DMS53 treated with DMSO at 0.1 percent for 48 hours (cell line): ENCODE measurements at regions not wholly inside any gene's neighbourhood (a gene's known extent, or its start where the extent isn't known, plus 50 kb on each side); places are given as distances from the start of the nearest gene placed in this dataset.
A peak's percentile ranks its signal among the peaks of the same experiment; 100 is the strongest.
"Not testable (repeated sequence)": the region's sequence is repeated elsewhere in the genome, so short reads cannot be mapped to it uniquely, and the experiment has no call there.

Source experiments
- DNase-seq: peaks from one replicate; lab custom pipeline; 2025; ENCODE audit not compliant: unreplicated experiment; lab: John Stamatoyannopoulos, UW

DNA sequence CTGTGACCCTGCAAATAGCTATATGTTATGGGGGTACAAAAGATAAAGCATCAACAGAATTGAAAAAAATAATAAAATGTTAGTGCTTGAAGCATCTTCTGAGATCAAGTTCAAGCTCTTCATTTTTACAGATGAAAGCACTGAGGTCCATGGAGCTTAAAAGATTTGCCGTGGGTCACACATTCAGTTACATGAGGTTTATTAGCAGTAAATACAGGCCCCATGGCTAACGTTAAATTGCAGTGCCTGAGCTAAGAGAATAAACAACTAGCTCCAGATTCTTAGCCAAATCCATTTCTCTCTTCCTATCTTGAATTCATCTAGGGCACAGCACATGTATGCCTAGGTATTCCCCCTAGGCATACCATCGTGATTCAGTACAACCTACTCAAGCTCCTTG lies 2052.7 kb upstream of the C9orf72 start:
- no peak for DNase-seq

DNA sequence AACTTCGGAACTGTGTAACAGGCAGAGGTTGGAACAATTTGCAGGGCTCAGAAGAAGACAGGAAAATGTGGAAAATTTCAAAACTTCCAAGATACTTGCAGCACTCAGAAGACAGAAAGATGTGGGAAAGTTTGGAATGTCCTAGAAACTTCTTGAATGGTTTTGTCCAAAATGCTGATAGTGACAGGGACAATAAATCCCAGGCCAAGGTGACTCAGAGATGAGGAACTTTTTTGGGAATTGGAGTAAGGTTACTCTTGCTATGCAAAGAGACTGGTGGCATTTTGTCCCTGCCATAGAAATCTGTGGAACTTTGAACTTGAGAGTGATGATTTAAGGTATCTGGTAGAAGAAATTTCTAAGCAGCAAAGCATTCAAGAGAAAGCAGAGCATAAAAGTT lies 2055.6 kb upstream of the C9orf72 start:
- not testable (repeated sequence) for DNase-seq

DNA sequence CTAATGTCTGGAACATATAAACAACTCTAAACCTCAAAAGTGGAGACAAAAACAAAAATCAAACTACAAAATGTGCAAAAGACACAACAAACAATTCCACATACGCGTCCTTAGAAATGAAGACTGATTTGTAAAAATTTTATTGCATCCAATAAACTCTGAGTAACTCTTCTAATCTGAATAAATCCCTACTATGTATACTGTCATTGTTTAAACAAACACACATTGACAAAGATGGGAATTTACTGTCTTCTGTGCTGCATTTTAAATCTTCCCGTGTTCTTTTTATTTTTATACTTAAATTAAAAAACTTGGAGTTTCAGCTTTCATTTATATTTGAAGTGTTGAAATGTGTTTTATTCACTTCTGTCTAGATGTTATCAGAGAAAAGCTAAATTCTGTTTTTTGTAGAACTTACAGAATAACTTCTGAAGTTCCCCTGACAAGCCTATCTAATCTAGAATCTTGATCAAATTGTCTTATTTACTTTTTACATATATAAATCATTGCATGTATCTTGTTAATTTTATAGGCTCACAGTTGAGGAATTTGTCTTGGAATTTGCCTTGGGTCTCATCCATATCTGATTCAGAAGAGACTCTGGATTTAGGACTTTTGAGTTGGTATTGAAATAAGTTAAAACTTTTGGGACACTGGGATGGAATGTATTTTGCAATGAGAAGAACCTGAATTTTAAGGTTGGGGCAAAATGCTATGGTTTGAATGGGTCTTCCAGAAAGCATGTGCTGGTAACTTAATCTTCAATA lies 2064.4 kb upstream of the C9orf72 start:
- no peak for DNase-seq

DNA sequence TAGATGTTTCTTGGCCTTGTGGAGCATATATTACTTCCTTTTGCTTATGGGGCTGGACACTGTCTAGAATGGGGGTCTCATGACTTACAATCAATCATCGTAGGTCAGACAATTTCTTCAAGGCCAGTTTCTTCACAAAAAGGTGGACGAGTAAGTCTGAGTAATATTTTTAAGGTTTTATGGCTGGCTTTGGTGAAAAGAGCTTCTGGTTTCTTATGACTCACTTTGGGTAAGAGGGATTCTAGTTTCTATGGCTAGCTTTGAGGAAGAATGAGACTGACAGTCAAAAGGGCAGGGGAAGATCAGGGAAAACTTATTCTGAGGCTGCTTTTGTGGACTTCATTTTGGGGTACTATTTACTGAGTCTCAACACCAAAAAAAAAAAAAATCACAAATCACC lies 2067.2 kb upstream of the C9orf72 start:
- no peak for DNase-seq

DNA sequence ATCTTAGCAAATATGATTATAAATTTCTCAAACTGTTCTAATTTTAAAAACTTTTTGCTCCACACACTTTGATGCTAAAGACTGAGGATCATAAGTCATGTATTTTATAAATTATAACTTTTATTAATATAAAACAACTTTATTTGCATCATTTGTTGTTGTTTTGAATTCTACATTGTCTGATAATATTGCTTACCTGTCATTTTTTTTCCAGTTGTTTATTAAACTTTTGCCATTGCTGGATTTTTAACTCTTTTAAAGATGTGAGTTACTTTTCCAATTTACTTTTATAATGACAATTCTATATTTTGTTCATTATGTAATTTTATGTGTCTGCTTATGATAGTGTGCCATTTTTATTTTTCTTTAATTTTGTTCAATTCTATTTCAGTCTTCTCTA lies 2071.2 kb upstream of the C9orf72 start:
- DNase-seq = no peak

DNA sequence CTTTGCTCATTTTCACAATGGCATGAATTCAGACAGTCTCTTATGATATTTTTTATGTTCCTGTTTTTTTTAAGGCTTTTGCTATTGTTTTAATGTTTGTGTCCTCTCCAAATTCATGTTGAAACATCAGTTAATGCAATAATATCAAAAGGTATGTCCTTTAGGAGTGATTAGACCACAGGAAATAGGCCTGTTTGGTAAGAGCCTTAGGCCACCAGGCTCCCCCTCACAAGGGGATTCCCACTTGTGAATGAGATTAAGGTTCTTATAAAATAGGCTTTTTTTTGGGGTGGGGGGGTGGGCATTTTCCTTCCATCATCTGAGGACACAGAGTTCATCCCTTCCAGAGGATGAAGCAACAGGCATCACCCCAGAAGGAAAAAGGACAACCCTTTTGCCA lies 2074.2 kb upstream of the C9orf72 start:
- DNase-seq = no peak

DNA sequence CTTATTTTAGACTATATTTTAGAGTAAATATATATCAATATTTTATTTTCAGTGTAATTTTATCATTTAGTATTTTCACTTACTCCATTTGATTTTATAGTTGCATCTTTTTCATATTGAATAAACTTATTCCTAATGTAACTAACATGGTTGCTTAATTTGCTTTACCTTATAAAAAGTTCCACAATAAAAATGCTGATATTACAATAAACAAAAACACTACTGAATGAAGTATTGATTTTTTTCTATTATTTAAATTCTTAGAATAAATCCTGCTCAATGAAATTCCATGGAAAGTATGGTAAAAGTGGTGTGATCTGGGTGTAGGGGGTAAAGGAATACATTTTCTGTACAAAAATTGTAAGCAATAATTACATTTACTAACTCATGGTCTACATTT lies 2074.9 kb upstream of the C9orf72 start:
- DNase-seq = no peak

DNA sequence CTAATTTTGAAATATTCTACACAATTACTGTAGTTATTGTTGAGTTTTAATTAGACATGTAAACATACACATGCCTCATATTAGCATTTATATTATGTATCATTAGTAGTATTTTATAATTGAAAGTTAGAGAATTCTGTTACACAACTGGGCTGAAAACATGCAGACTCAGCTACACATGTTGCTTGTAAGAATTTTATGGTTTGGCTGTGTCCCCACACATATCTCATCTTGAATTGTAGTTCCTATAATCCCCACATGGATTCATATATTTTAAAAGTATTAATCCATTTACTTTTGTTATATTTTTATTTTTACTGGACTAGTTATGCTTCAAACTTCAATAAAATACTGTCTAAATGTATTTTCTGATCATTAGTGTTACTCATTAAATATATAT lies 2075.3 kb upstream of the C9orf72 start:
- DNase-seq = no peak

DNA sequence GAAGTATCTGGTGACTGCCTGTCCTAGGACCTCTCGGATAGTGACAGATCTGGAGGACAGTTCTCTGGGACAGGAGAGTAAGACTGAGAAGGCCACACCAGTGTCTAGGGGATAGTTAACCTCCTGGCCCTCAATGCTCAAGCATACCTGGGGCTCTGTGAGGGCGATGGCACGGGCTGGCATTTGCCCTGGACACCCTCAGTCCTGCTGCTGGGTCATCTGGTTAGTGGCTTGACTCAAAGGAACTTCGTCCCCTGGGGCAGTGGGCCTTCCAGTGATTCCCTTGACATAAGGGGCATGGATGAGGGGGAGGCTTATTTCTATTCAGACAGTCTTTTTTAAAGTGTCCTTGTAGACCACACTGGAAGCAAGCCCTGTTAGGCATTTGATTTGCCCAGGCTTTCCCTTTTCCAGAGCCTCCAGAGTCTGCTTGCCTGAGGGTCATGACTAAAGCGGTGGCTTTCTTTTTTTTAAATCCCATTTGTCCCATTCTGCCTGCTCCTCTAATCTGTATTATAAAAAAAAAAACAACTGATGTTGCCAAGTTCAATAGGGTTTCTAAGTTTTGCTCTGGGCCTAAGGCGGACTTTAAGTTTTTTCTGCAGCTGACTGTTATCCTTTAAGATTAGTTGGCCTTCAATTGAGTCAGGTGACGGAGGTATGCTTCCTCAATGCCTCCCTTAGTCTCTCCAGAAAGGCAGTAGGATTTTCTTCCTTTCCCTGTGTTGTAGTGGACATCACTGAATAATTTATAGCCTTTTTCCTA lies 2083.5 kb upstream of the C9orf72 start:
- DNase-seq = no peak

DNA sequence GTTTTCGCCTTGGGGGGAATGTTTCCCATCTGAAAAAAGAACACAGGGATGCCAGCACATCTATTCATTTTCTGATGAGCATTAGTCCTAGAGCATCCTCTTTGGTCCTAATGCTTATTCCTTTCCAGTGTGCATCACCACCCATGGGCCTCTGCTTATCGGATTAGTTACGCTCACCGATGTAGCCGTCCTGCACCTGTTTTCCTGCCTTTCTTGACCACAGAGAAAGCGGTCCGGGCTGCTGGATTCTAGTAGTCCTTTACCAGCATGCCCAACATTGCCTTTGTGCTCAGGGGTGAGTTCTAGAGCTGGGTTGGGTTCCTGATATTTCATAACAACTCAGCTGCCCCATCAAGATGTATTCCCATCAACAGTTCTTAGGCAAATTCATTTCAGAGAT lies 2084.5 kb upstream of the C9orf72 start:
- no peak for DNase-seq

DNA sequence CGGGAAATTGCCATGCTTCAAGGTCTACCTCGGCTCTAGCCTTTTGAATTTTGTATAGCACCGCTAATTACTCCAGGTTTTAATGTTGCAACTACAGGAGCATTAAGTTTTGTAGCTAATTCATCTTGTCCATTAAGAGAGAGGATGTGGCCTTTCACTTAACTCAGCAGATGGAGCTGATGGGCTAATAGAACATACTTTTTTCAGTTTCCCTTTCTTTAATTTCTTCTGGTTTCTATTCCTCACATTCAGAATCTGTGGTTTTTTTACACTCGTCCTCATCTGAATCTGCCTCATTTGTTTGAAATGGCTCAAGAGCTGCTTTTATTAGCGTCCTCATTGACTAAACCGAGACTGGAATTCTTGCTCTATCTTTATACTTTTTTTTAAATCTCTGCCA lies 2085.7 kb upstream of the C9orf72 start:
- DNase-seq = no peak

DNA sequence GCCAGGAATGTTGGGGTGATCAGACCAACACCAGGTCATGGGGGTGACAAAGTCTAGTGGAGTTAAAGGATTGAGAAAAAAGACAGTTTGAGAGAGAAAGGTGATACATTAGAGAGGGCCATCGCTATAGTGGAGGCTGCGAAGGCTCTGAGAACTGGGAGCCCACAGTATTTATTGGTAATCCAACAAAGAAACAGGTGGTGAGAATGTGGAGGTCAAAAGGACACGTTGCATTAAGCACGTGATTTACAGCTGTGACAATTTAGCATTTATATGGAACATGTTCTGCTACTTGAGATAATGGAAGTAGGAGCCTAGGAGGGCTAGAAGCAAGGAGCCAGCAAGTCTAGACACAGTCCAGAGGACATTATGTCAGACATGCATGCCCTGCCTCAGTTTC lies 2086.5 kb upstream of the C9orf72 start:
- no peak for DNase-seq

DNA sequence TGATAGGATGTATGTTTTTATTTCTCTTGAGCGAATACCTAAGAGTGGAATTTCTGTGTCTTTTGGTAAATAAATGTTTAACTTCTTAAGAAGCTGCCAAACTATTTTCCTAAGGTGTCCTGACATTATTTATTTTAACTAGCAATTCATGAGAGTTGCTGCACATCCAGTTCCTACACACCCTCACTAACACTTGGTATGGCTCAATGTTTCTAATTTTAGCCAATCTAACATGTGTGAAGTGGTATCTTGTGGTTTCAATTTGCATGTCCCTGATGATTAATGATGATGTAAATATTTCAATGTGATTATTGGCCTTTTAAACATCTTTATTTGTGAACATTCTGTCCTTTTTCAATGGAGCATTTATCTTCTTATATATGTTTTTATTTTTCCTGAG lies 2095.5 kb upstream of the C9orf72 start:
- DNase-seq = no peak

DNA sequence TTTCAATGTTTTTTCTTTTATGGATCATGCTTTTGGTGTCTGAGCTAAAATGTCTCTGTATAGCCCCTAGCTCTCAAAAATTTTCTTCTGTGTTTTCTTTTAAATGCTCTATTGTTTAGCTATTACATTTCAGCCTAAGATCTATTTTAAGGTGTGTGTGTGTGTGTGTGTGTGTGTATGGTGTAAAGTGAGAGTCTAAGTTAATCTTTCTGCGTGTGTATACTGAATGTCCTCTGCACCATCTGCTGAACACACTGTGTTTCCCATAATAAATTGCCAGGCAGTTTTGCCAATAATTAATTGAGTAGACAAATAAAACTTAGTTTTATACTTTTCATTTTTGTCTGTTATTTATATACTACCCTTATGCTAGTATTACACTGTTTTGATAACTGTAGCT lies 2096.3 kb upstream of the C9orf72 start:
- no peak for DNase-seq

DNA sequence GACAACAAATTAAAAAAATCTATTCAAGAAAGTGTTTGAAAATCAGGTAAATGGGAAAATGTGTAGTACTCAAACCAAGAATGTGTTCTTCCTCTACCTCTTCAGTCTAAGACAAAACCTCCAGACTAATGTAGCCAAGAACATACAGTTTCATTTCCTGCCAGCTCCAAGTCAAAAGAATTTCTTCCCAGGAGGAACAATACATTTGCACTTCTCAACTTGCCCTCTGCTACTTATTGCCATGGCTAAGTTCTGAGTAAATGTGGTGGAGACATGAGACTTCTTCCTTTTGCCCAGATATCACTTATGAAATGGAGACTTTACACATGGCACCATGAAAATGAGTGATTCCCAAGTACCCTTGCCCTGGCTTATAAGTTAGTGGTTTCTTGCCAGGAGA lies 2112.2 kb upstream of the C9orf72 start:
- no peak for DNase-seq

DNA sequence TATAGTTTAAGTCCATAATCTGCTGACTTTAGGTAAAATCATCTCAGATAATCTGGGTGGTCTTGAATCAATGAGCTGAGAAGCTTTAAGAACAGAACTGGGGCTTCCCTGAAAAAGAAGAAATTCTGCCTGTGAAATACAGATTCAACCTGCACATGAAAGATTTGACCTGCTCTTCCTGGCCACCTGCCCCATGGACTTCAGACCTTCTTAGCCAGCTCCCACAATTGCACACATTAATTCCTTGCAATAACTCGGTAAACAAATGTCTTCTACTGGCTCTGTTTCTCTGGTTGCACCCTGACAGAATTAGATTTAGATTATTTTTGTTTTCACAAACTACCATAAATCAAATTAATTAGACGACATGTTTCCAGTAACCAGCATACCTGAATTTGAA lies 2117.9 kb upstream of the C9orf72 start:
- DNase-seq = no peak

DNA sequence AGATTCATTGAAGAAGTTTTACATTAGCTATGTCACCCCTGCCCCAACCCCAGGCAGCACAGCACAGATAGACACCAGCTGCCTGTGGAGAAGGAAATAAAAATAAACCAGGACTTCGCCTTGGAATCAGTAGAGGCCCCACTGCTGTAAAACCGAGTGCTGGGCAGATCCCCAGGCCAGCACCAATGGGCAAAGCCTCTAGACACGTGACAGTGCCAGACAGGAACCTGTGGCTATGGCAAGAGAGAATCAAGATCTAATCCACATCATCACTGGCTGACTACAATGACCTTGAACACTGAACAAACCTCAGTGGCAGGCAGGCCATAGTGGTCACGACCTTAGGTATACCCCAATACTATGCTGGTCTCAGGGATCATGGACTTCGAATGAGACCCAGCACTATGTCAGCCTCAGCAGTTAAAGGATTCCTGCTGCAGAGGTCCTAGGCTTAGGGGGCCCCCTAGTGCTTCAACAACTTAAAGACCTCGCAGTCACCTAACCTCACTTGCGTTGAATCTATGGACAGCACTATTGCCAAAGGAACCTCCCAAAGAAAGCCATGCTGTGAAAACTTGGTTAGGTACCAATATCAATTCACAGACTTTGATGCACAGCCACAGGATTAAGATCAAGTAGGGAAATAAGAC lies 2118.6 kb upstream of the C9orf72 start:
- peak; percentile 21 for DNase-seq

DNA sequence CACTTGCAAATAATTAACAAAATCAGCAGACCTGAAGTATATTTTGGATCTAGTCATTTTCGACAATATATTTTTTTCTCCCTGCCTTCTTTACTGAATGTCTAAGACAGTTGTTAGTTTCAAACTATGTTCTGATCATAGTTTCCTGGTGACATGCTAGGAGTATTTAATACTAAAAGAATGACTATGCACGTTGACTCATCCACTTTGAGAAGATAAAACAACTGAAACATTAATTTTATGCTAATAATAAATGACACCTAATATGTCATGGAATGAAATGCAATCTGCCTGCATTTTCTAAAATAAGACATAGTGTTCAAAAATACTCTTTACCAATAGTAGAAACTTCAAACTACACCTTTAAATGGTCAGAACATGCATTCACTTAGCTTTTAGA lies 2123.7 kb upstream of the C9orf72 start:
- no peak for DNase-seq

DNA sequence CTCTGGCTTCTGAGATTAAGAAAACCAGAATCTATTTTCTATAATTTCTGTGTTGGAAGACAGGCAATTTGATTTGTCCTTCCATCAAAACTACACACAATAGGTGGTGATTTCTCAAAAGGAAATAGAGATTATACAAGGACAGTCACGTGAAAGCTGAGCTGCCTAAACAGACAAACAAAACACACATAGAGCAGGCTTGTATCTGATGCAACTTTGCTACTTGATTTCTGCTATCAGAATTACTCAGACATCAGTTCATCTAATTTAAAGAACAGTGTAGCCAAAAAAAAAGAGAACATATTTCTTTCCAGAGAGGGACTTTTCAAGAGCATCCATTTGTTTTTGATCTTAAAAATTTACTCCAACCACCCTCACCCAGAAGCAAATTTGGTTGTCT lies 2128.3 kb upstream of the C9orf72 start:
- no peak for DNase-seq

DNA sequence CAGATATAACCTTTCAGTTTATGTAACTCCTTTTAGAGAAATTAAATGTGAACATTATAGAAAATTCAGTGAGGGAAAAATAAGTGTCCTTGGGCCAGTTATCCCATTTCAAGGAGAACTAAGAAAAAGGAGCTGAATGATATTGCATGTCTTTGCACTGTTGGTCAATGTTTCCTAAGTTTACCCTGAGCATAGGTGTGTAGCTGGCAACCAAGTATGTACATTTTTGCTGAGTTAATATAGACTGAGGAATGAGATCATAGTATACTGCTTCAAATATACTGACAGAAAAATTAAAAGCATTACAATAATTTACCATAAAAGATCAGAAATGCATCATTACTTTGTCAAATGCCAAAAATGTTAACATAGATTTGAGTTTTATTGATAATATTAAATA lies 2128.7 kb upstream of the C9orf72 start:
- no peak for DNase-seq

DNA sequence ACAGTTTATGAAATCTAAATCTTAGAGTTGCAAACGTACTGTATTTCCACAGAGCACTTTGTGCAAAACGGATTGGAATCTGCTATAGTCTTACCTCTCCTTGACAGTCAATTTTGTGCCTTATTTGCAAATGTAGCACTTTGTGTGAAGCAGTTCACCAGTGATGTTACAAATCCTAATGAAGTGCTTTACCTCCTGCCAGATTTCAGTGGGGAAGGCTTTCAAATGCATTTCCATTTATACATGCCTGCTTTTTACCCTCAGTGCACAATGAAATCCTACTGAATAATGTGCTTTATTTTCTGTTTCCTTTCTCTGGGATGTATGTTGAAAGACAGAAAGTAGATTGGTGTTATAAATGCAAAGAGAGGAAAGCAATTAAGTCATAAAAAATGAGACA lies 2141.6 kb upstream of the C9orf72 start:
- no peak for DNase-seq

DNA sequence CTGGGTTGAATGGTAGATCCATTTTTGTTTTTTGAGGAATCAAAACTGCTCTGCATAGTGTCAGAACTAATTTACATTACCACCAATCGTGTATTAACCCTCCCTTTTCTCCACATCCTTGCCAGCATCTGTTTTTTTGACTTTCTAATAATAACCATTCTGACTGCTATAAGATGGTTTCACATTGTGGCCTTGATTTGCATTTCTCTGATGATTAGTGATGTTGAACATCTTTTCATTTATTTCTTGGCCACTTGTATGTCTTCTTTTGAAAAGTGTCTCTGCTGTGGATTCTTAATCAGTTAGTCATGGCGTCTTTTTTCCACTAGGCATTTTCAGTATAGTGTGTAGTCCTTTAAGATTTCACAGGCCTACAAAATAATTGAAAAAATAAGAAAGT lies 2144.3 kb upstream of the C9orf72 start:
- DNase-seq = no peak
